NCI-H2227 (cell line): ENCODE measurements at regions not wholly inside any gene's neighbourhood (a gene's known extent, or its start where the extent isn't known, plus 50 kb on each side); places are given as distances from the start of the nearest gene placed in this dataset.

Source experiments
- DNase-seq: peaks from one replicate; lab custom pipeline; 2025; ENCODE audit not compliant: unreplicated experiment; lab: John Stamatoyannopoulos, UW

DNA sequence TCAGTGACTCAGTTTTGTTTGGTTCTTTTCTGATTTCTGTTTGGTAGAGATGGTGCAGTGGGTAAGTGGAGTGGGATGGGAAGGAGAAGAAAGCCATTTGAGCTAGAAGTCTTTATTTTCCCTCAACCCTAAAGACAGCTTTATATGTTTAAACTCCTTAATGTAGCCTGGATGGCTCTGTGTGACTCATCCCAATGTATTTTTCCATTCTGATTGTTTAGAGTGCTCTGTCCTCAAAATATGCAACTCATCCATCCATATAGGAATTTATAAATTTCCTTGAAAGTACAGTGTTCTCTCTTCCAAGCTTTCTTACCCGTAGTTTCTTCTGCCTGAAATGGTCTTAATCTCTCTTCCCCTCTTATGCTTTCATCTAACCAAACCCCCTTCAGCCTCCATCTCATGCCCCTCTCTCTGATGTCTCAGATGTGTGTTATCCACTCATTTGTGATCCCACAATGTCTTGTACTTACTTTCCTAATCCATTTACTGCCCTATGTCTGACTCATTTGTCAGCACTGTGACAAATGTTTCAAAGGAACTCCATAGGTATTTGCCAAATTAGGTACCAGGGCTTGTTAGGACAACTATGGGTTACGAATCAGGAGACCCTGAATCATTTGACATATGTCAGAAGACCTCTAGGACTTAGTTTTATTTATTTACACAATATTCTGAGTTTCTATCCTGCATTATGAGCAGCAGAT is 217.5 kb upstream of the SGCD start:
- no peak for DNase-seq

- DNase-seq, result peak; percentile 70
Observed at GRCh38 chr5:156119692-156120091, 207.3 kb upstream of the SGCD start.

DNA sequence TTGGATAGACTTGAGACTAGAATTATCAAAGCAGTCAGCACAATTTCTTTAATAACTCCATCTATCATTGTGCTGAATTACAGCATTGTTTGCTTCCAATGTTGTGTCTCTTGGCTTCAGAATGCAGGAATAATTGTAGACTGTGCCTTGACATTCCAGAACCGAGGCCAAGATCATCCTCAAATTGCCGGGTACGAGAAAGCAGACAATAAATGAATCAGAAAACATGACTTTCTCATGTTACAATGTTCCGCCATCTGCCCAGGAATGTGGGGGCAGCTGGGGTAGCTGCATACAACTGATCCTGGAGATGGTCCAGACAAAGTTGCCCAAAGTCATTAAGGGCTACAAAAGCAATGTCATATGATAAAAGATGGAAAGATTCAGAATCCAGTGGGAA is 206.2 kb upstream of the SGCD start:
- DNase-seq, result peak; percentile 63

DNA sequence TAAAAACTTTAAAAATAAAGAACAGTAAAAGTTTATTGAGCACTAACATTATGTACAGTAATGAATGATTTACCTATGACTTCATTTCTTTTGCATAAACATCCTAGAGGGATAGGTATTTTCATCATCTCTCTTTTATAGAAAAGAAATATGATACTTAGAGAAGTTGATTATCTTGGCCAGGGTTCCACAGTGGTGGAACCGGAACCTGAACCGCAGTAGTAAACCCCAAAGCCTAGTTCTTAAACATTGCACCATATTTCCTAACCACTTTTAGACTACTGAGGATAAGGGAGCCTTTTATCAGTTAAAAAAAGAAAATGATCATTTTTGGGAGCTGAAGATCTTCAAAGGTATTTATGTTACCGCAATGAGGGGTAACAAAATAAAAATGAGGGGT is 205.7 kb upstream of the SGCD start:
- DNase-seq, result no peak

GRCh38 chr5:156121882-156122281 is 205.1 kb upstream of the SGCD start:
- no peak for DNase-seq

DNA sequence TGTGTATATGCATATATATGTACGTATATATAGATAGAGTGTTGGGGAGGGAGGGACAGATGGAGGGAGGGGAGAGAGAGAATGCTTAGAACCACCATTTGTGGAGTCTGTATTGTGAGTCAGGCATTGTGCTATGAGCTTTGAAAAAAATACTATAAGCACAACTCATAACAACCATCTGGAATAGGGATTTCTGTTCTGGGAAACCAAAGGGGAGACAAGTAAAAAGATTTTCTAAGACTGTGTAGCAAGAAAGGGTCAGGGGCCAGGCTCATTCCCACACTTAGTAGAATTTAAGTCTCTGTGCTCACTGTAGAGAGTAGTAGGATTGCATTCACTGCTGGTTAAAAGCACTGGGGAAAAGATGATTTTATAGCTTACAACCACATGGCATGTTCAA is 202.3 kb upstream of the SGCD start:
- DNase-seq, result no peak

DNA sequence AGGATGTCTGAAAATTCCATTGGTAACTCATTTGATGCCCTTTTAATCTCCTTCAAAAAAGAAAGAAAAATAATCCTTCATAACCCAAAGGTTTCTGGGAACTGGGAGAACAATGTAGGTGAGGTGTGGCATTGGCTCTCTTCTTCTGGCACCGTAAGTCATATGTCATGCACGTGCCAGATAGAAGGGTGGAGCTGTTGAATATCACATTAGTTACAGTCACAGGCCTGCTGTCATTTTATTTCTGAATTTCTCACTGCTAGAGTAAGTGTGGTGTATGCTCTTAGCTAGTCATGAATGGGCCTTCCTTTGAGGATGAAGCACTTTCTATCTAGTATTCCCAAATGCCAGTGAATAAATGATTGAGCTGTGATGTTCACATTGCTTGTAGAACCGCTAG is 201.8 kb upstream of the SGCD start:
- no peak for DNase-seq

DNA sequence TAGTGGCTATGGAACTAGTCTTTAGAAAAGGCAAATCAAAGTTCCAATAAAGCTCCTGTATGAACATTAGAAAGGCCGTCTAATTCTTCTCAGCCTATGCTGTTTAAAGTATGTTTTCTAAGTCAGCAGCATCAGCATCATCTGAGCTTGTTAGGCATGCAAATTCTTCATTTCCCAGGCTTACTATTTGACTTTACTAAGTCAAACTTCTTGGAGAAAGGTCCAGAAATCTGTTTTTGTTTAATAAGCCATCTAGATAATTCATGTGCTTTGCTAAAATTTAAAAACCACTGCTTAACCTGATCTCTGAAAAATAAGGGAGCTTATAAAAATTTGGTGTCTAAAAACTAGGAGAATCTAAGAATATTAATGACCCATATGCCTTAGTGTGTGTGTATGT is 200.2 kb upstream of the SGCD start:
- DNase-seq, result no peak

DNA sequence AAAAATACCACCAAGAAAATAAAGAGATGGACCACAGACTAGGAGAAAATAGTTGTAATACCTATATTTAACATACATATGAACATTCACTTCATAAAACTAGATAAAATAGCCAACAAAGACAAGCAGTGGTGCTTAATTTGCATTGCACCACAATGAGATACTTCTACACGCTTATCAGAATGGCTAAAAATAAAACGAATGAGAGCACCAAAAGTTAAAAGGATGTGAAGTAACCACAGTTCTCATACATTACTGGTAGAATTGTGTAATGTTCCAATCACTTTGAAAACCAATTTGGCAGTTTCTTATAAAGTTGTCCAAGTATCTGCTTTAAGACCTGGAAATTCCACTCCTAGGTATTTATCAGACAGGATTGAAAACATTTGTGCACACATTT is 198.9 kb upstream of the SGCD start:
- no peak for DNase-seq

GRCh38 chr5:156134216-156134615 is 192.7 kb upstream of the SGCD start:
- DNase-seq, result no peak

DNA sequence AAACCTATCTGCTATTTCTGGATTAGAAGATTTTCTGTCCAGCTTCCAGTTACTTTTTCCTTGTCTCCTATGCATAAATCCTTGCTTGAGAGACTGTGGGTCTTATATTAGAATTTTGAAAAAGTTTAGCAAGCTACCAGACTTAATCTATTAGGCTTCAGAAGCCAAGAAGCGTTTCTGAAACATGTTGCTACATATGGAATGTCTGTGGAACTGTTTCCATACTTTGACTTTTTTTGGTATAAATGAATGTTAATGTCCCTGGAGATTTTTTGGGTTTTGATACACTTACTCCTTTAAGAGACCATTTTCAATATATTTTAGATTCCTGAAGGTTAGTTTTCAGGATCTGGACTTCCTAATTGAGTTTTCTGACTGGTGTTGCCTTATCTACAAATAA is 191.4 kb upstream of the SGCD start:
- no peak for DNase-seq

DNA sequence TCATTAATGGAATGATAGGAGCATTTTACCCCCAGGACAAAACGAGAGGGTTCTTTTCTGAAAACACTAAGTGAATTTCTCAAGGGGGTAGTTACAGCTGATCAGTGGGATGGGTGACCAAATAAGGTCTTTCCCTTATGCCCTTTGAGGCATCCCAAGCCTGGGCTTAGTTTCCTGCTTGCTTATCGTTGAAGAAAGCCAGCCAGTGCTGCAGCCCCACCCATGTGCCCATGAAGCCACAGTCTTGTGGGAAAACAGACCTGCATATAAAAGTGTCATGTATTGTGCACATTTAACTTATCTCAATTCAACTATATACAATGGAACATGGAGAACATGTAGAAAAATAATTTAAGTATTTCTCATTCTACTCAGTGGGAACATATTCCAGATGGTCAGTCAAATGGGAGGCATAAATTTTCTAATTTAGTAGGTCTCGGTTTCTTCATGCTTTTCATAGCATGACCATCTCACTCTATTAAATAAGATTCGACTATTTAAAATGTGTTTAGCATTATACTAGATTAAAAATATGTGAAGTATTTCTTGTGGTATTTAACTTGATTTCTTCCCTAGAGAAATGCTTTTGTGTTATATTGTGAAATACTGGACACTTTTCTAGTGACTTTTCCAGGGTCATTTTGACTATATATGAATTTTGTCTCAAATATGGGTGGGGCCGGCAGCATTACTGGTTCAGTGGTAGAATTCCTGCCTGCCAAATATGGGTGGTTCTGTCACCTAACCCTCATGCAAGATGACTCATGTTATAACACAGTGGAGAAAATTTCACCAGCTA is 189.7 kb upstream of the SGCD start:
- DNase-seq, result no peak

DNA sequence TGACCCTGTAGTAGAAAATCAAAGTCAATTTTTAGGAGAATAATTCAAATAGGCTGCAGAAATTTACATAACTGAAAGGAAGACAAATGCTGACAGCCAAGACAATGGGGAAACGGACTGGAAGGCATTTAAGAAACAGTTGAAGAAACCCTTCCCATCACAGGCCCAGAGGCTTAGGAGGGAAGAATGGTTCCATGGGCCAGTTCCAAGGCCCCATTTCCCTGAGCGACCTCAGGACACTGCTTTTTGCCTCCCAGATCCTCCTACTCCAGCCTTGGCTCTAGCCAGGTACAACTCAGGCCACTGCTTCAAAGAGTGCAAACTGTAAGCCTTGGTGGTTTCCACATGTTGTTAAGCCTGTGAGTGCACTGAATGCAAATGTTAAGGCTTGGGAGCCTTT is 184.1 kb upstream of the SGCD start:
- DNase-seq, result no peak

DNA sequence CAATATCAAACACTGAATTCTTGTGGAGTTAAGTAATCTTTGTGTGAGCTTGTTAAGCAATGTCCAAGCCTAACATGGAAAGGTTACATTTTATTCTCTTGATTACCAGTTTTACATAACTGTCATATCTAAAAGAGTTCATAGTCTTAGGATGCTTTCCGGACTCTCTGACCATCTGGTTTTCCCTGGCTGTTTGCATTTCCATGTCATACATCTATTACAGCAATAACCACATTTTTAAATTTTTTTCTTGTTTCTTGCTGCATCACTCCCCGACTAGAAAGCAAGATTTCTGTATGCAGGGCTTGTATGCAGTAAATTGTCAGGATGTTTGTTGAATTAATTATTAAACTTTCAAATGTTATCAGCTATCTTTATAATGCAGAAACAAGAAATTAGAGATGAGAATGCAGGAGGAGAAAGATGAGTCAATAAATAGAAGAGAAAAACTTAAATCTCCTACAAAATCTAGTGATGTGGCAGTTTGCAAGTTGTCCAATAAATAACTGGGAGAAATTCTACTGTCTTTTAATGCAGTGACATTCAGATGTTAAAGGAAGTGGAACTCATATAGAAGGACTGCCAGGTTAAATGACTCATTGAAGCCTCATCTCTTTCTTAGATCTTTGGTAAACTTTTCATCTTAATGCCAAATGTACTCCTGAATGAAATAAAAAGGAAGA is 179.6 kb upstream of the SGCD start:
- no peak for DNase-seq

DNA sequence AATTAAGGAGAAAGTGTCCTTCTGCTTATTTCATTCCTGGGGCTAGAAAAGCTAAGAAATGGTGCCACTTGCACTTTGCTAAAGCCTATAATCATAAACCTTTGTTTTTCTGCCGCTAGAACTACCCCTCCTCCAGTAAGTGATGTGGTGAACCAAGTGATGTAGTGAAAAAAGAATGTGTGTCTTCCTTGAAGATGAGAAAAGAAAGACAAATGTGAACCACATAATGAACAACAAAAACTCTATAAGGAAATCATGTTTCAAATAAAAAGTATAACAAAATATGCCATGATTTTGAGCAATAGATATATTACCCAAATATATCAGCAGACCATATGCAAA is 179.0 kb upstream of the SGCD start:
- peak; percentile 5 for DNase-seq

DNA sequence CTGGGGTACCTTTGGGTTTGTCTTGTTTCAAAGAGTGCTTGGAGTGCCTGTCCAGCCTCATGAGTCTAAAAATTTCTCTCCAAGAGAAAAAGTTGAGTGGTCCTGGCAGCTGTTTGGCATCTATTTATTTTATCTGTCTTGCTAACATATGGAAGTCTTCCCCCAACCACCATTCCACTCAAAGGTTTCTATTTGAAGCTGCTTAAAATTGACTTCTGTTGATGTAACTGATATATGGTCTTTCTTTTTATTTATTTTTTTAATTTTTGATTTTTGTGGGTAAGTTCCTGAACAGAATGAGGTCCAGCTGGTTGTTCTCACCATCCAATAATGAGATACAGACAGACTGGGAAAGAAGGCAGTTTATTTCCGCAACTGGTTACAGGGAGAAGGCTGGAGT is 178.7 kb upstream of the SGCD start:
- DNase-seq, result no peak

GRCh38 chr5:156149213-156149612 is 177.8 kb upstream of the SGCD start:
- DNase-seq, result no peak

- DNase-seq, result no peak
Observed at GRCh38 chr5:156153602-156154001, 173.4 kb upstream of the SGCD start.

DNA sequence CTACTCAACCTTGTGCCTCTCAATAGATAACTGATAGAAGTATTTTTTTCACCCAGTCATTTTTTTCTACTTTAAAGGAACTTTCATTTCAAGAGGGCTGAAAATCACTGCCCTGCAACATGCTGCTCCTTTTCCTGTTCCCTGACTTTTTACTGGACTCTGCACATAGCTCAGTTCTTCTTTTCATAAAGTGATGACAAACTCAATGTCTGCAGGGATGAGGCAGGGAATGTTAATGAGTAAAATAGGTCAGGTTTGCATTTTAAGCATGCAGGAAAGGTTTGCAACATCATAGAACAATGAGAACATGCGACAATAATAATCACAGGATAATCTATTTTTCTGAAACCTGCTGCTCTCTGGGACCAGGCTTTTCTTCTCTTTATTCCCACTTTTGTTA is 172.2 kb upstream of the SGCD start:
- DNase-seq, result no peak

DNA sequence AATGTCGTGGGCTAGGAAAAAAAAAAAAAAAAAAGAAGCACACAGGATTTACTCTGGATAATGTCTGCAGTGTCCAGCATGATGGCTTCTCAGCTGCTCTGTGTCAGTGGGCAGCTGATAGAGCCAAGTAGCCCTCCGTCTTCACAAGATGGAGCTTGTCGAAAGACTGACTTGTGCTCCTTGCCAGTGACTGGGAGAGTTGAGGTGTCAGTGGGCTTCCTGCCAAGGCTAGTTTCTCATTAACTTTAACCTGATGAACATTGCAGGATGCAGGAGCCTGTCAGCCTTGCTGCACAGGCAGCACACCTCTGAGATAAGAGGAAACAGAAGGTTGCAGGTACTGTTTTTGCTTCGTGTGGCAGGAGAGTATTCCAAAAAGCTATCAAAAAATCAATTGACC is 171.4 kb upstream of the SGCD start:
- no peak for DNase-seq

DNA sequence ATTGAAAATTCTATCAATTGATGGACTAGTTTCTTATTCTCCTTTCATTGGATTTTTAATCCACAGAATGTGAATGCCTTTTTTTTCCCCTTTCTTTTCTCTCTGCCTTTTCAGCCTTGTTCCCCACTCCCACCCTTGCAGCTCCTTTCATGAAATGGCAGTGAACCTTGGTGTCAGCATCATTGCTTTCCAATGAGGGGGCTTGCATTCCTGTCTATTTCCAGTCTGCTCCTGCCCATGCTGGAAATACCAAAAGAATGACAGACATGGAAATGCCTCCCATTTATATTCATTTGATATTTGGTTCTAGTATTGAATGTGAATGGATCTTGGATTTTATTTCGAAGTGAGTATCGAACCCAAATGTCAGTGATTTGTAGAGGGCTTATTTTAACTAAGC is 162.7 kb upstream of the SGCD start:
- DNase-seq, result no peak

- DNase-seq, result no peak
Observed at GRCh38 chr5:156169495-156169894, 157.5 kb upstream of the SGCD start.
